Activated T-cell treated with anti-CD3 and anti-CD28 coated beads for 48 hours (primary cell): ENCODE measurements at regions not wholly inside any gene's neighbourhood (a gene's known extent, or its start where the extent isn't known, plus 50 kb on each side); places are given as distances from the start of the nearest gene placed in this dataset.
"Not testable (repeated sequence)": the region's sequence is repeated elsewhere in the genome, so short reads cannot be mapped to it uniquely, and the experiment has no call there.

ENCODE experiments used
- DNase-seq: peaks from one replicate; pipeline ENCODE4 v3.0.0-alpha.2; 2020; ENCODE audit warnings: low read depth

GRCh38 chr1:221263831-221264767 is 384.9 kb downstream of the HLX start:
- DNase-seq = no peak

- no peak for DNase-seq
Measured at GRCh38 chr1:221264848-221265247, 385.6 kb downstream of the HLX start.

DNA sequence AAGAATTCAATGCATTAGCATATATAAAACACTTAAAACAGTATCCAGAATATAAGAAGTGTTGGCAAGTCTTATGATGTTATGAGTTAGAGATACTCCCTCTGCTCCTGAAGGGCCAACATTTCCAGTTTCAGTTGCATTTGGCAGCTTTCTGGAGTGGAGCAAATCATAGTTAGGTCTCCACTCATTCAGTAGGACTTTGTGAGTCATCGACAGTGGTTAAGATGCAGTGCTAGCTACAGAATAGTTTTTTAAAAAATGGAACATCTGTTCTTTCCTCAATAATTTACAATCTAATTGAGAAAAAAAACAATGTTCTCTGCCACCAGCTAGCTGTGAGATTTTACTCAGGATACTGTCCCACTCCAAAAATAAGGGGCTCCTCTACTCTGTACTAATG is 389.1 kb downstream of the HLX start:
- DNase-seq = no peak

GRCh38 chr1:221271701-221272100 is 392.5 kb downstream of the HLX start:
- DNase-seq = no peak

DNA sequence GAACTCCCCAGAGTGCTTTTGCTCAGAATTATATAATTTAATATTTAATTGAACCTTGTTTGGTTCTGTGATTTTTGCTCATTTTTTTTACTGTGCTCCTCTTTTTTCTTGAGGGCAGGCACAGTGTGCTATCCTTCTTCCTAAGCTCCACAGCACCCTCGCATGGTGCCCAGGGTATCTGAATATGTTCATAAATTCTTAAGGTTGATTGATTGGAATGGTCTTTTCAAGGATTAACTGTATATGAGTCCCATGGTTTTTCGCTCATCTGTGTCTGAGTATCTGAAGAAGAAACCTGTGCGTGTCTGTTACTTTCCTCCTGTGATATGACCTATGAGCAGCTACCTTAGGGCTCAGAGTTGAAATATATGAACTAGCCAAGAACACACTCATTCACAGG is 393.7 kb downstream of the HLX start:
- DNase-seq = no peak

DNA sequence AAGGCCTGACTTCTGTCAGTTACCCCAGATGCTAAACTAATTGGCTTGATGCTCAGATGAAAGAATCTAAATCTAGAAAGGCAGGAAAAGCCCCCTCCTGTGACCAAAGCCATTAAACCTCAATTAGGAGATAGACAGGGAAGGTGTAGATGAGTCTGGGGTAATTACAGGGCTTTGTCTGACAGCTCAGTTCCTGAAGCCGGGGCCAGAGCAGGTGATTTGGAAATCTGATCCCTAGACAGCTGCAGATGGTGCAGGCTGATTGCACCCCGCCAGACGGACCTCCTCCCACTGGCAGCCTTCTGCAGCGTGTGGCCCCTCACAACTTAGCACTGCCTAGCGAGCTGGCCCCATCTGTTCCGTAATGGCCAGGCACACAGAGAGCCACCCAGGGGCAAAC is 395.1 kb downstream of the HLX start:
- DNase-seq = no peak

GRCh38 chr1:221276896-221277409 is 397.7 kb downstream of the HLX start:
- DNase-seq = no peak

- no peak for DNase-seq
Measured at GRCh38 chr1:221279146-221279545, 399.9 kb downstream of the HLX start.

DNA sequence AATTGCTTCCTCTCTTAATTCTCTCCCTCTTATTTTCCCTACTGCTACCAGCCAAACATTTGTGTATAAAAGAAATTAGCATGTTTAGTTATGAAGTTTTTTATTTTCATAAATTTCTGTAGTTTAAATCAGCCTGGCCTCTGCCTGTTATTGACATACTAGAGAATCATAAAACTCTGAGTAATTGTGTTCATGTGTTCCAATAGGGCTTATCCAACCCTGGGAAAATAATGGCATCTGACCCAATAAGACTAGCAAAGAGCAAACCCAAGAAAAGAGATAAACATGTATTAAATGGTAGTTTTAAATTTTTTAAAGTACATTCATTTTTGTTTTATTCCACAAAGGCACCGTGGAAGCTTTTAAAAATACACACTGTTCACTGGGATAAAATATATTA is 404.3 kb downstream of the HLX start:
- DNase-seq = no peak

DNA sequence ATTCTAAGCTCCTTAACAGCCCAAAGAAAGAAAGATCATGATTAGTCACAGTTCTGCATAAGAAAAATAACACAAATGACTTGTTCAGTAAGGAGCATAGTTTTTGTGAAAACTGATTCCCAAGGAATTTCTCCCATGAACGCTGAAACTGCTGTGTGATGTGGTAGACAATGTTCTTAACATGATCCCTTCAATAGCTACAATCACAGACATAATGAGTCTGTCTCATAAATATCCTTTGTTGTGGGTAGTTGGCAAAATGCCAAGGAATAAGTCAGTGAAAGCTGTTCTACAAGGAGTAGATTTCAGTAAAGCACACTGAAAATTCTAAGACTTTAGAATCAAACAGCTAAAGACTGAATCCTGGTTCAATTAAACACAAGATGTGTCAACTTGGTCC is 404.8 kb downstream of the HLX start:
- no peak for DNase-seq

DNA sequence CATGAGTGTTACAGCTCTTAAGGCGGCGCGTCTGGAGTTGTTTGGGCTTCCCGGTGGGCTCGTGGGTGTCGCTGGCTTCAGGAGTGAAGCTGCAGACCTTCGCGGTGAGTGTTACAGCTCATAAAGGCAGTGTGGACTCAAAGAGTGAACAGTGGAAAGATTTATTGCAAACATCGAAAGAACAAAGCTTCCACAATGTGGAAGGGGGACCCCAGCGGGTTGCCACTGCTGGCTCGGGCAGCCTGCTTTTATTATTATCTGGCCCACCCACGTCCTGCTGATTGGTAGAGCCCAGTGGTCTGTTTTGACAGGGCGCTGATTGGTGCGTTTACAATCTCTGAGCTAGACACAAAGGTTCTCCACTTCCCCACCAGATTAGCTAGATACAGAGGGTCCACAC is 405.7 kb downstream of the HLX start:
- not testable (repeated sequence) for DNase-seq

DNA sequence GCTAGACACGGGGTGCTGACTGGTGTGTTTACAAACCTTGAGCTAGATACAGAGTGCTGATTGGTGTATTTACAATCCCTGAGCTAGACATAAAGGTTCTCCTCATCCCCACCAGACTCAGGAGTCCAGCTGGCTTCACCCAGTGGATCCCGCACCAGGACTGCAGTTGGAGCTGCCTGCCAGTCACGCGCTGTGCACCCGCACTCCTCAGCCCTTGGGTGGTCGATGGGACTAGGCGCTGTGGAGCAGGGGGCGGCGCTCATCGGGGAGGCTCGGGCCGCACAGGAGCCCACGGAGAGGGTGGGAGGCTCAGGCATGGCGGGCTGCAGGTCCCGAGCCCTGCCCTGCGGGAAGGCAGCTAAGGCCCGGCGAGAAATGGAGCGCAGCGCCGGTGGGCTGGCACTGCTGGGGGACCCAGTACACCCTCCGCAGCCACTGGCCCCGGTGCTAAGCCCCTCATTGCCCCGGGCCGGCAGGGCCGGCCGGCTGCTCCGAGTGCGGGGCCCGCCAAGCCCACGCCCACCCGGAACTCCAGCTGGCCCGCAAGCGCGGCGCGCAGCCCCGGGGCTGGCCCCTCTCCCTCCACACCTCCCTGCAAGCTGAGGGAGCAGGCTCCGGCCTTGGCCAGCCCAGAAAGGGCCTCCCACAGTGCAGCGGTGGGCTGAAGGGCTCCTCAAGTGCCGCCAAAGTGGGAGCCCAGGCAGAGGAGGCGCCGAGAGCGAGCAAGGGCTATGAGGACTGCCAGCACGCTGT is 406.4 kb downstream of the HLX start:
- not testable (repeated sequence) for DNase-seq

DNA sequence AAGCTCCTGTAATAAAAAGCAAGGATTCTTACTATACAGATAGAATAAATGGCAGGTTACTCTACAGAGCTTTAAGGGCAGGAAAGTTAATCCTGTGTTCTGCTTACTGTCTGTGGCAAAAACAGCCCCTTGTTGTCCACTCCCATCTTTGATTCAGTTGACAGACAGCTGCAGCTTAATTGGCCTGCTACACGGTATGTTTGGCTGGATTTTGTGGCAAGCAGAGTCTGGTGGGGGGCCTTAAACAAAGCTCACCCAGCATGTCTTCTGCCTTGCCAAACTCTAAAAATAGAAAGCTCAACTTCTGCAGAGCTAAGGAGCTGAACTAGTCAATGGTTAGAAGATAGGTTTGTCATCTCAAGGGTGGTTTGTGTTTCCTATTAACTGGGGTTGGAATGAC is 407.2 kb downstream of the HLX start:
- DNase-seq = no peak

DNA sequence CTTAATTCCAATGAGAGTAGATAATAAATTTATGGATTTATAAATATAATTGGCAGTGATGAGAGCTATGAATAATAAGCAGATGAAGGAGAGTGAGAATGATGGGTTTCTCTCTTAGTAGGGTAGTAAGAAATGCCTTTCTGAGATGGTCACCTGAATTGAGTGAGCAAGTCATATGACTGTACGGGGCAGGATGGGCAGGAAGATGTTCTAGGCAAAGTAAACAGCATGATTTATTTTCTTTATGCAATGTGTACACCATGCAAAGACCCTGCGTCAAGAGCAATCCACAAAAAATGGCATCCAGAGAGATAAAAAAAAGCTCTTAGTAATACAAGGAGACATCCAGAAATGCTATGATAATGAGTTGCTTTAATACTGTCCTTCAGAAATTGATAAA is 409.9 kb downstream of the HLX start:
- no peak for DNase-seq

- no peak for DNase-seq
Measured at GRCh38 chr1:221290669-221291068, 411.4 kb downstream of the HLX start.

GRCh38 chr1:221291113-221291512 is 411.9 kb downstream of the HLX start:
- no peak for DNase-seq

- no peak for DNase-seq
Measured at GRCh38 chr1:221292652-221293051, 413.4 kb downstream of the HLX start.

GRCh38 chr1:221294242-221294641 is 415.0 kb downstream of the HLX start:
- no peak for DNase-seq

- no peak for DNase-seq
Measured at GRCh38 chr1:221302357-221302756, 423.1 kb downstream of the HLX start.

- no peak for DNase-seq
Measured at GRCh38 chr1:221302810-221303209, 423.6 kb downstream of the HLX start.

GRCh38 chr1:221303623-221304022 is 424.4 kb downstream of the HLX start:
- no peak for DNase-seq

DNA sequence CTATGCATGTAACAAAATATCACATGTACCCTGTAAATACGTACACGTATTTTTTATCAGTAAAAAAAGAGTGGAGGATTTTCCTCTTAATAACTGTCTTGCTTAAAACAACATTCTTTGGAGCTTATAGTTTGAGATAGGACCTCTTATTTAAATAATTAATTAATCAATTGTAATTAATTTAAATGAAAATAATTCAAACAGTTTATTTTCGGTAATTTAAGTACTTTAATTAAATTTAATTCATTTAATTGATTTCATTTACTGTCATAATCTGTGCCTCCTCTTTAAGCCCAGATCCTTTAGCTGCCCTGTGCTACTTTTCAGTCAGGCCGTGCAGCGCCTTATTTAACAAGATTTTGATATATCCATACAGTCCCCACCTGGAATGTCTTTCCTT is 427.0 kb downstream of the HLX start:
- DNase-seq = no peak
